HG02759 (cell line): ENCODE measurements at regions not wholly inside any gene's neighbourhood (a gene's known extent, or its start where the extent isn't known, plus 50 kb on each side); places are given as distances from the start of the nearest gene placed in this dataset.

ENCODE experiments used
- ATAC-seq: cut with Tn5 transposase; IDR thresholded peaks from one replicate; pipeline ENCODE4 v1.9.1; 2021; ENCODE audit warnings: mild to moderate bottlenecking, moderate library complexity; ENCODE audit not compliant: unreplicated experiment

- ATAC-seq: no peak
These were observed 624.8 kb upstream of the TMEM132C start for GRCh38 chr12:127642208-127642607.

- no peak for ATAC-seq
These were observed 618.6 kb upstream of the TMEM132C start for GRCh38 chr12:127648321-127648720.

- ATAC-seq: no peak
These were observed 617.0 kb upstream of the TMEM132C start for GRCh38 chr12:127649961-127650360.

GRCh38 chr12:127650626-127651025 is 616.3 kb upstream of the TMEM132C start:
- ATAC-seq: no peak

DNA sequence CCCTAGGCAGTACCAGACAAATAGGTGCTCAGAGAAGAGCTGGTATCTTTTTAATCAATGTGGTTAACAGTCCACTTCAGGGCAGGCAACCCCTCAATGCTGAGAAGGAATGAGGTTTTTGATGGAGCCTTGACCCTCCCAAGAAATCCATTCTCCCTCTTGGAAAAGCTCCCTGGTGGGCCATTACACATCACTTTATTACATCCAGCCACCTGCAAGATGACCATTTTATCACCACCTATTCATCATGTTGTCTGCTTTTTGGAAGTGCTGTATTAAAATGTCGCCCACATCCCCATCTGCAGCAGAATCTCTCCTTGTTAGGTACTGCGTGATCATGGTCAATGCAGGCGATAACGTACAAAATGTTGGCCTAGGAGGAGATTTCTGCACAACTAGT is 614.7 kb upstream of the TMEM132C start:
- no peak for ATAC-seq

GRCh38 chr12:127654383-127654985 is 612.5 kb upstream of the TMEM132C start:
- ATAC-seq: no peak

GRCh38 chr12:127655691-127656090 is 611.3 kb upstream of the TMEM132C start:
- ATAC-seq: no peak

DNA sequence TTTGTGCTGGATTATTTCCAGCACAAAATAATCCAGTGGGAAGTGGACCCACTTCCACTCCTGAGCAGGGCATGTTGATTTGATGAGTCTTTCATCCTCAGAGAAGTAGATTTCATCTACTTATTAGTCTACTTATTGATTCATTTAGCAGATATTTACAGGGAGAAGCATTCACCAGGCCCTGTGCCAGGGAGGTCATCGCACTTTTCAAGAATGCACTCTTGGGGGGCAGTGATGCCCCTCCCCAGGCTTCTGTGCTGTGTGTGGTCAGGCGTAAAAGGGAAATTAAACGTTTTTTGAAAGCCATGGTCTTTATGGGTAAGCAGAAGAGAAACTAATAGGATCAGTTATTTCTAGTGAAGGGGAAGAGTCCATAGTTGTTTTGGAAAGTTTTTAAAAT is 610.7 kb upstream of the TMEM132C start:
- ATAC-seq: no peak

DNA sequence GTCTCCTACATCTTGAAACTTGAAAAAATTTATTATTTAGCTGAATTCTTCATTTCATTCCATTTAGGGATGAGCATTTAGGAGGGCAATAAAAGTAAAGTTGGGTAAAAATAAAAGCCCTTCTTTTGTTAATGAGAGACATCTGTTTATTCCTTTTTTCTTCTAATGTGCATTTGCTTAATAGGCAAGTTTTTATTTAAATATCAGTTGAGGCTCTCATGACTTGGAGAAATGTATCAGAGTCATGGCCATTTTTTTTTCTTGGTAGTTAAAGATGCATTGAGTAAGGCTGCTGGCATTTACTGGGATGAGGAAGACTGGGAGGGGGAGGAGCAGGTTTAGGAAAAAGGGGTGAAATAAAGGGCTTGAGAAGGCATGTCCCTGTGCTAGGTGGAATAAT is 609.9 kb upstream of the TMEM132C start:
- no peak for ATAC-seq

- no peak for ATAC-seq
These were observed 606.0 kb upstream of the TMEM132C start for GRCh38 chr12:127660961-127661360.

GRCh38 chr12:127663716-127664115 is 603.3 kb upstream of the TMEM132C start:
- ATAC-seq: no peak

- ATAC-seq: no peak
These were observed 602.1 kb upstream of the TMEM132C start for GRCh38 chr12:127664901-127665300.

DNA sequence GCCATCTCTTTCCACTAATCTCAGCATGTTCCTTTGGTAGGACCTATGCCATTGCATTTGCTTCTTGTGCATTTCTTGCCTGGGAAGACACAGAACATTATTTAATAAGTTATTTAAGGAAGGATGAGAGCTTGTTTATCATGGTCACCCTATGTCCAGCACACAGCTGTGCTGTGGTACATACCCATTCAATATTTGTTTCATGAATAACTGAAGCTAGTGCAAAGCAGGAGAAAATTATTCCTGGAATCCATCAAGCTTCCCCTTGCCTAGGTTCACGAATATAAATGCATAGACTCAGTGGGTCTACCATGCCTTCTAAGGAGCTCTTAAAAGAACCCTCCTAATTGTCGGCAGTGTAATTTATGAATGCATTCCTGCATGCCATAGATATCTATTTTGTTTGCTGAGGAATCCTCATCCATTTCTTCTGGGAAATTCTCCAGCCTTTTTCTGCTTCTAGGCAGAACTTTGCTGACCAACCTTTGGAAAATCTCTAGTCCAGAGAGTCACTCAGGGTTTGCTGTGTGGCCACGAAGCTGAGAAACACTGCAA is 599.8 kb upstream of the TMEM132C start:
- ATAC-seq: no peak

DNA sequence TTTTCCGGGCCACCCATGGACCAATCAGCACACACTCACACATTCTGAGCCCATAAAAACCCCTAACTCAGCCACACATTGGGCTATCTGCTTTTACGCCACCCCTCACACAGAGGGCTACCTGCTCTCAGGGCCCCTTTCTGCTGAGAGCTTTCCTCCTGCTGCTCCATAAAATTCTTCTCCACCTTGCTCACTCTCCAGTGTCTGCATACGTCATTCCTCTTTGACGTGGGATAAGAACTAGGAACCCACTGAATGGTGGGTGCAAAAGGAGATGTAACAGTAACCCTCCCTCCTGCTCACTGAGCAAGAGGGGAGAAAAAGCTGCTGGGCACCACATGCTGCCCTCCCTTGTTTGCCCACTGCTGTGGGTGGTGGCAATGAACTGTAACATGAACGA is 596.7 kb upstream of the TMEM132C start:
- ATAC-seq: no peak

- ATAC-seq: no peak
These were observed 596.2 kb upstream of the TMEM132C start for GRCh38 chr12:127670796-127671195.

DNA sequence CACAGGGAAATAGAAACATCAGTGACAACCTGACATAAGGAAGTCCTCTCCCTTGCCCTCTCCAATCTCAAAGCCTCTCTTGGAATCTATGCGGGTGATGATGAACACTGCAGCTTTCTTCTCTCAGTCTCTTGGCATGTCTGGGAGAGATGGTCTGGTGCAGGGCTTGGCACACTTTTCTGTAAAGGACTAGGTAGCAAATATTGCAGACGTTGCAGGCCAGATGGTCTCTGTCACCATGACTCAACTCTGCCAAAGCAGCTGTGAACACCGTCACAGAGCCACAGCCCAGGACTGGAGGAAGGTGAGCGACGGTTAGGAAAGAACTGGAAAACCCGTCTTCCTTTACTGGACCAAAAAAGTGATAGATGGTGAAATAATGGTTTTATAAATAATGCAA is 591.0 kb upstream of the TMEM132C start:
- no peak for ATAC-seq

DNA sequence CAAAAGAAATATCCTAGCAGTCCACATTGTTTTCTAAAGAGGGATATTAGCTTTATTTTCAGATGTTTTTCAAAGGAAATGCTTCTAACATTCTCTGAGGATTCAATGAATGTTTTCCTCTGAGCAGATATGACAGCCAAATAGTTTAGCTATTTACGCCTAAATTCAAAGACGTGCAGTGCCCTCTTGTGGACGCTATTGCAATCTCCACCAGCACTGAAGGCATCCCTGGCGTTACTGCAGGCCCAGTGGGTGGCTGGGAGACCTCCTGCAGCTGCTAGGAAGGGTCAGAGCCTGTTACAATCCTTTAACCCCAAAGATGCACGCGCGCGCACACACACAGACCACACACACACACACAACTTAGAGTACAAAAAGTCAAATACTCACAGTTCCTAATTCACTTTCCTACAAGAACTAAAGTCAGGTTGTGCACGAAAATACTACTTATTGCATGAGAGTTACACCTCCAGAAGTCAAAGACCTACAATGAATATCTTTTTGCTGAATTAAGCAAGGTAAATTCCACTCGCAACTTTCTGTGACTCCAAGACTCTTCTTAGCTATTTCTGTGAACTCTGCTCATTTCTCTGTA is 589.3 kb upstream of the TMEM132C start:
- ATAC-seq: no peak

DNA sequence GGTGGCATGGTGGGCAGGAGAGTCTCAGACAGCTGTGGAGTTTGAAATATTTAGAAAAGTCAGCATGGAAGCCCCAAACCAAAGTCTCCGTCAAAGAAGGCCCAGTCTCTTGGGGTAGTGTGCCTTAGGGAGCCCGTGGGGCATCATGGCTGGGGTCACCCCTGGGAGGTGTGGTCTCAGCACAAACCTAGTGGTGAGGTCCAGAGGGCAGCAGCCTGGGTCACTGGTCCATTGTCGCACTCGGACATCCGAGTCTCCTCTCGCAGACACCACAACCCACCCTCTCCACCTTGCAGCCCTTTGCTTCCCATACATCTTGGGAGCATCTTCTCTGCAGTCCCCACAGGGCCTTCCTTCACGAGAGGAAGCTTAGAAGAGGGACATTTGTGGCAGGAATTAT is 588.0 kb upstream of the TMEM132C start:
- ATAC-seq: no peak

DNA sequence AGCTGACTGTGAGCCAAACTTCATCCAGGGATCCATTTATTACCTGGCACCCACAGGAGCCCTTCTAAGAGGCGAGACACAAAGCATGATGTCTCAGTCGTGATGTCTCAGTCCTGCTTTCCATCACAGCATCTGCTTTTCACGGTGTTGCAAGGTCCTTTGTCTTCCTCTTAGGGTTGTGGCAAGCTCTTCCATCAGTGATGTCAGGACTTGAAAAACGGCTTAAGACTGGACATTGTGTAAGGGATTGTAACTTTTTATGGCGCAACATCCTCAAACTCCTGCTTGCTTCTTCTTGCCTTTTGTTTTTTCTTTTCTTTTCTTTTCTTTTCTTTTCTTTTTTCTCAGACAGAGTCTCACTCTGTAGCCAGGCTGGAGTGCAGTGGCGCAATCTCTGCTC is 586.5 kb upstream of the TMEM132C start:
- no peak for ATAC-seq

- no peak for ATAC-seq
These were observed 585.7 kb upstream of the TMEM132C start for GRCh38 chr12:127681151-127681754.

DNA sequence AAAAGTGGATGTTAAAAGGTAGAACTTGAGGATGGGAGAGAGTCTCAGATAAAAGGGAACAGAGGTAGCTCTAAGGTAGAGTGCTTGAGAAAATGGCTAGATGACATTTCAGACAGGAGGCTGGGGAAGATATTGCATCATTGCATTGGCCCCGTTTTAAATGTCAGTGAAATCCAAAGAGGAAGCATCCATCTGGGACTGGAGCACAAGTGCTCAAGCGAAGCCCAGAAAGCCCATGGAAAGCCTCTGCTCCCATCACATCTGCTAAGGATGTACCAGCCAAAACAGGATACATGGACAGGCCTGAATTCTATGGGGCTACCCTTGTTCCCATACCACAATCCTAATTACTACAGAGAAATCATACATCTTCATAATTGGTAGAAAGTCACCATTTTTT is 581.5 kb upstream of the TMEM132C start:
- ATAC-seq: no peak

DNA sequence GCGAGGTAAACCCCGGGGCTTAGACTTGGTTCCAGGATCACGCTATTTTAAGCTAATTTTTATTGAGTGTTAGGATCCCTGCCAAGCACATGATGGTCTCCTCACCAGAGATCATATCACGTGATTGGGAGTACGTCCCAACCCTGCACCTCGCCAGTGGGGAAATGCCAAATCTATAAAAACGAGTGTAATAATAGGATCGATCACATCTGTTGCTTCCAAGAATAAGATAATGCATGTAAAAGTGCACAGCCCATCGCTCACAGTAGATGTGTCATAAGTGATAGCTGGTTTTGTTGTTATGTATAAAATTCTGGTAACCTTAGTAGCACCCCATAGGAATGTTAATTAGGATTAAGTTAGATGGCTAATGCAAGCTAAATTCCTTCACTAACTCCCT is 581.0 kb upstream of the TMEM132C start:
- ATAC-seq: no peak
